ENCODE measurements at regions not wholly inside any gene's neighbourhood (a gene's known extent, or its start where the extent isn't known, plus 50 kb on each side); places are given as distances from the start of the nearest gene placed in this dataset.

GRCh38 chr5:8329773-8330172 is 460.8 kb downstream of the MTRR start:
- peak; percentile 13 for DNase-seq

- no peak for DNase-seq
Observed at GRCh38 chr5:8332666-8333445, 463.9 kb downstream of the MTRR start.

- DNase-seq, result no peak
Observed at GRCh38 chr5:8333485-8333884, 464.5 kb downstream of the MTRR start.

DNA sequence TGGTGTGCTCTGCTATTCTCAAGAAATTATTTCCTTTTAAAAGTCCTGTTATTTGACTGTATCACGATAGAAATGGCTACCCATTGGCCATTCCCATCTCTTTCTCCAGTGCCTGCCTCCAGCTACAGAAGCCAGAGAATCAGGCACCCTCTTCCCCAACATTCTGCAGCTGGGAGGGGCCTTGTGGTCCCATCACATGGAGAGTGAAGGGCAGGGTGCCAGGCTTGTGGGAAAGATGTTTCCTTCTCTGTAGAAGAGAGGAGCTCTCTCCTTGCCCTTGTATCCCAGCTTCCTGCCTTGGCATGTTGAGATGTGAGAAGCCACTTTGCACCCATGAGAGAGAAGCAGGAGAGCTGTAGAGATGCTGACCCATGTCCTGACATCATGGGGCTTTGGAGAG is 465.0 kb downstream of the MTRR start:
- no peak for DNase-seq

DNA sequence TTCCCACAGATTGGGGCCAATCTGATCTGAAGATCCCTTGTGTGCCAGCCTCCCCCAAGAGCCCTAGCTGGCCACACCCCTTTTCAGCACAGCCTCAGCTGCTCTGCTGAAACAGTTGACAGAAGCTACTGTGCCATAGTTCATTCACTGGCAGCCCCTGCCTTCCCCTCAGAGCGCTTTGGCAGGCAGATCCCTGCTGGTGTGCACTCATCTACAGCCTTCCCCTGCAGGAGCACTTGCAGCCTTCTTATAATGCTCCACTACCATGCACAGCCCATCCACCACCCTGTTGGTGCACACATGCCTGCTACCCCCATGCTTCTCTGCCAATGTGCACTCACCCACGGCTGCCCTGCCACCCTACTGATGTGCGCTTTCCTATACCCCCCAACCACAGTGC is 471.3 kb downstream of the MTRR start:
- peak; percentile 32 for DNase-seq

DNA sequence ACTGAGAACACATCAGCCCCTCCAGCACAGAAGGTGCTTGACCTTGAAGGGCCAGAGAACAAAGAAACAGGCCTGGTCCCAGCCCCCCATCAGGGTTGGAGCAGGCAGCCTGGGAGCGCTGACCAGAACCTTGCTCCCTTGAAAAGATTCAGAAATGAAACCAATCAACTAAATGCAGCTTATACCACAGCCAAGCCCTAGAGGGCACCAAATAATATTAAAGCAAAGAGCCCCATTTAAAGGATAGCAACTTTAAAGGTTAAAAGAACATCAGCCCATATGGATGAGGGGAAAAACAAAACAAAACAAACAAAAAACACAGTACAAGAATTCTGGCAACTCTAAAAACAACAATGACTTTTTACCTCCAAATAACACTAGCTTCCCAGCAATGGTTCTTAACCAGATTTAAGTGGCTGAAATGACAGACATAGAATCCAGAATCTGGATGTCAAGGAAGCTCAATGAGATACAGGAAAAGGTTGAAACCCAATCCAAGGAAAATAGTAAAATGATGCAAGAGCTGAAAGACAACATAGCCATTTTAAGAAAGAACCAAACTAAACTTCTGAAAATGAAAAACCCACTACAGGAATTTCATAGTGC is 471.9 kb downstream of the MTRR start:
- peak; percentile 66 for DNase-seq

DNA sequence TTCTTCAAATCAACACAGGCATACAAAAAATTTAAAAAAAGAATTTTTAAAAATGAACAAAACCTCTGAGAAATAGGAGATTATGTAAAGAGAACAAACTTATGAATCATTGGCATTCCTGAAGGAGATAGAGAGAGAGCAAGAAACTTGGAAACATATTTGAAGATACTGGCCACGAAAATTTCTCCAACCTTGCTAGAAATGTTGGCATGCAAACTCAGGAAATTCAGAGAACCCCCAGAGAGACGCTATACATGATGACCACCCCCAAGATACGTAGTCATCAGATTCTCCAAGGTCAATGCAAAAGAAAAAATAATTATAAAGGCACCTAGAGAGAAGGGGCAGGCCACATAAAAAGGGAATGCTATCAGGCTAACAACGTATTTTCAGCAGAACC is 472.5 kb downstream of the MTRR start:
- no peak for DNase-seq

- no peak for DNase-seq
Observed at GRCh38 chr5:8347984-8348383, 479.0 kb downstream of the MTRR start.

GRCh38 chr5:8349855-8350254 is 480.9 kb downstream of the MTRR start:
- no peak for DNase-seq

DNA sequence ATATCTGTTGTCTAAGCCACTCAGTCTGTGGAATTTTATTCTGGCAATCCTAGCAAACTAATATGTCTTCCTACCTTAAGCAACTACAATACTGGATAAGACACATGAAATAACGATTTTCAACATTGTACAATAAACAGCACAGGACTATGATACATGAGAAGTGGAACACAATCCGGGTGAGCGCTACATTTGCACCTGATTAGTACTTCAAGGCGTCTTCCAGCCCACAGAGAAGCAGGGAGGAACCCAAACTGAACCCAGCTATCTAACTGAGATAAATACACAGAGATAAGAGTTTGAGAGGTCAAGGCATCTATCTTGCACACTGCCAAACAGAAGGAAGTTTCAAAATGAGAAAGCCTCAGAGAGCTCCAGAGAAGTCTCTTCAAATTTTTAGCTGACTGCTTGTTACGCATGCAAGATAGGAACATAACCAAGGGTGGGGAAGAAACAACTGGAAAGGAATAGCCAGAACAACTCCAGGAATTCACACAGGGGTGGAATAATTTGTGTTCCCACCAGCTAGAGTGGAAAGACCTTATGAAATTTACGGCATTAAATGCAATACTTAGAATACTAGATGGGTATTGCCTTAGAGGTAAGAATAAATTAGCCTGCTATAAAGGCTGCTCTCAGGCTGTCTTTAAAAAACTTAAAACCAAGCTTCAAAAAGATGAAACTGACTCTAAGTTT is 481.8 kb downstream of the MTRR start:
- no peak for DNase-seq

DNA sequence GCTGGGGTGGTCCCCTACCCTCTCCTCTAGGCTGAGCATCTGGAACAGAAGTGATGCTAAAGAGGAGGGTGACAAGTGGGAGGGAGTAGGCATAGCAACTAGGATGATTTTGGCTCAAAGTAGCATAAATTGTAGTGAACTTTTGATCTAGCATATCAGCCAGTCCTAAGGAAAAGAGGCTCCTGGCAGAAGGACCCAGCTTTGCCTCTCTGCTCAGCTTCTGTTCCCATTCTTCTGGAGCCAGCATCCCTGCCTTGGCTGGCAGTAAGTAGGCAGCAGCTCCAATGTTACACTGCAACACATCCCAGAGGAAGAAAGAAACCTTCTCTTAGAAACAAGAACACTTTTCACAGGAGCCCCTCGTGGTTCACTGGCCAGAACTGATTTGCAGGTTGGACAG is 487.0 kb downstream of the MTRR start:
- no peak for DNase-seq

DNA sequence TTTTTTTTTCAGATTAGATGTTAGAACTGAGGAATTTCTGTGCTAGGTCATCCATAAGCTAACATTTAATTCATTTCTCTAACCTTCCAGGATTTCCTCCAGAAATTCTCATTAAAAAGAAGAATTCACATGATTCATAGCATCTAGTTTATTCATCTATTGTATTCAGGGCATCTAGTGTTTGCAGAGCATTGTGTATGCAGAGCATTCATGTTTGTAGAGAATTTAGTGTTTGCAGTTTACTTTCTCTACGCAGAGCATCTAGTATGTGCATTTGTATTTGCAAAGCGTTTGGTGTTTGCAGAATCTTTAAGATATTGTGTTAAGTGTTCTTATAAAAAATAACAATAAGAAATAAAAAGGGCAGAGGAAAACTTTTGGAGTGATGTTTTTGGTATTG is 491.1 kb downstream of the MTRR start:
- no peak for DNase-seq

DNA sequence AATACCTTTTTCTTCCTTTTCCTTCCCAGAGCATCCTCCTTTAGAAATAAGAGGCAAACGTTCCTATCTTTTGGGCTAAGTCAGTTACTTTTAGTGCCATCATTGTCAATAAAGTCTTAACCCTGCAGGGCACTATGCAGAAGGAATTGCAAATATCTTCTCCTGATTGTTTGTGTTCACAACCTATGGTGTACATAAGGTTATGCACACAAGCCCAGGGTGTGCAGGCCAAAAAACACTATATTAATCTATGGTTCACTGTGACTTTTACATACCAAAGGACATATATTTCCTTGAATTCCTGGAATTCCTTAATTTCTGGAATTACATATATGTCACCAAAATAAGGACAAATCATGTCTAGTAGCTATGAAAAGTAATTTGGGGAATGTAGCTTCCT is 493.5 kb downstream of the MTRR start:
- no peak for DNase-seq

GRCh38 chr5:8363138-8363537 is 494.2 kb downstream of the MTRR start:
- peak; percentile 50 for DNase-seq

DNA sequence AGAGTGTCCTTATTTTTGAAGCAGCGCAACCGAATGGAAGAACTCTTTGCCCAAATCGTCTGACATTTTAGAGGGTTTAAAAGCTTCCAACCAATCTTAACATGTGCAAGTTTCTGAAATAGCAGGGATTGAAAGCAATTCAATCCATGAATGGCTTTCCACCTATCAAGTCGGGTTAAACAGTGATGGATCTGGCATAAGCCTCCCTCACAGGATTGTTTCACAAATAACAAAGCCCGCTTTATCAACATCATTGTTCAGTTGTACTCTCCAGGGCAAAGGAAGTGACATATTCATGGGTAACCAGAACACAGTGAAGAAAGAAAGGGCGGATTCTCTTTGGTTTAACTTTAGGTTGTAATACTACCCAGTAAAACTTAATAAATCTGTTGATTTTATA is 497.3 kb downstream of the MTRR start:
- DNase-seq, result no peak

- no peak for DNase-seq
Observed at GRCh38 chr5:8376478-8376877, 507.5 kb downstream of the MTRR start.

GRCh38 chr5:8381972-8382371 is 513.0 kb downstream of the MTRR start:
- DNase-seq, result peak; percentile 59

DNA sequence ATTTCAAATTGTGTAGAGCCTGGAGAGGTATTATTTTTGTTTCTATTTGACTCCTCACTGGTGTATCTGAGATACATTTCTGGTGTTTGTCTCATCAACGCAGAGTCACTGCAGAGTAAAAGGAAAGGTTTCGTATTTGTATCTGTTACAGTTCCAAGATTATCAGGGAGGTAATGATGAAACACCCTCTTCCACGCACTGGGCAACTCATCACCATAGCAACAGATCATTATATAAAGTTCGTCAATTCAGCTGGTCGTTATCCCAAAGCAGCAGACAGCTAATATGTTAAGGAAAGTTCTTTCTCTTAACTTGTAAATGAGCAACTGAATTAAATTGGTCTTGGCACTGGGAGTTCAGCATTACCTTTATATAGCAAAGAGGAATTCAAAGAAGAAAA is 513.5 kb downstream of the MTRR start:
- DNase-seq, result peak; percentile 50

GRCh38 chr5:8383616-8384015 is 514.7 kb downstream of the MTRR start:
- peak; percentile 96 for DNase-seq

- DNase-seq, result peak; percentile 77
Observed at GRCh38 chr5:8386719-8387288, 517.9 kb downstream of the MTRR start.

DNA sequence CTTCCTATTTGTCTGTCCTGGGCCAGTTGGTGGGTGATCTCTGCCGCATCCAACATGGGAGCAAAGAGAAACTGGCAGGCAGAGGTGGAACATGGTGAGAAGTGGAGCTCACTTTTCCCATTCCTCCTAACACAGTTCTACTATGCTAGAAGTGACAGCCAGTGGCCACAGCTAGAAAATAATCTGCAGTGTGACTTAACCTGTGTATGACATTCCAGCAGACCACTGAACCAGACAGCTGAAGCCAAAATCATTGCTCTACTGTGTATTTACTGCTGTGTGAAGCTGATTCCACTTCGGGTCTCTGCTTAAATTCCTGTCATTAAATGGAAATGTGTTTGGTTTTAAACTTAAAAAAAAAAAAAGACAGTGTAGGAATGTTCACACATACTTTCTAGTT is 523.0 kb downstream of the MTRR start:
- DNase-seq, result no peak

- no peak for DNase-seq
Observed at GRCh38 chr5:8393240-8393639, 524.3 kb downstream of the MTRR start.

DNA sequence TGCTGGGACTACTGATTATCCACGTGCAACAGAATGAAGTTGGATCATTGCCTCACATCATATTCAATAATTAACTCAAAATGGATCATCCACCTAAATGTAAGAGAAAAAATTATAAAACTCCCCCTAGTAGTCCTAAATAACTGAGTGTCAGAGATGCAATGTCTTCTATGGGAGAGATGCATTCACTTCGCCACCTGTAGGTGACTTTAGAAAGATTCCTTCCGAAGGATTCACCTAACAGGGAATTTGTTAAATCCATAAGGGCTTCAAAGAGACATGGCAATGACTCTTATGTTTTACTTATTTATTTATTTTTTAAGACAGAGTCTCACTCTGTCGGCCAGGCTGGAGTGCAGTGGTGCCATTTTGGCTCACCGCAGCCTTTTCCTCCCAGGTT is 526.0 kb downstream of the MTRR start:
- DNase-seq, result peak; percentile 60

DNA sequence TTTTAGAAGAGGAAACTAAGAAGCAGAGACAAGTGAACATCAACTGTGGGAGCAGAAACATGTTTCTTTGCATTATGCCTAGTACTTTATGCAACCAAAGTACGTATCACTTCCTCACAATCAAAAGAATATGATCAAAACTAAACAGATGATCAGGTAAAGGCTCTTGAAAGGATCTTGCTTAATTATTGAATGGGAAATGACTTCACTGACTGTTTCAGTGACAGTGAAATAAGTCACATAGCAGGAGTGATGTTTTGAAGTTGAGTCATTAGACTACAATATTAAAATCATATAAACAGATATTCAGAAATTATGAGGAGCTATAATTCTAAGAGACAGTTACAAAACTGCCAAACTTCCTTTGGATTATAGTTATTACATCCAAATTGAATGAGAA is 527.3 kb downstream of the MTRR start:
- DNase-seq, result no peak

Measured in NCI-H69 (cell line).